ENCODE measurements at regions not wholly inside any gene's neighbourhood (a gene's known extent, or its start where the extent isn't known, plus 50 kb on each side); places are given as distances from the start of the nearest gene placed in this dataset.
"Not testable (repeated sequence)": the region's sequence is repeated elsewhere in the genome, so short reads cannot be mapped to it uniquely, and the experiment has no call there.

- FAIRE-seq = no peak
- no peak for DNase-seq (ENCODE audit: insufficient read length, low spot score)
- no peak for TF ChIP-seq CTCF (IDR thresholded peaks at IDR 0.05; ENCODE audit: insufficient read depth, missing control alignments)
Observed at GRCh38 chr4:123025398-123025797, 103.0 kb upstream of the NUDT6 start.

GRCh38 chr4:123026015-123026414 lies 103.6 kb upstream of the NUDT6 start:
- not testable (repeated sequence) for FAIRE-seq; DNase-seq (ENCODE audit: insufficient read length, low spot score)

- no peak for TF ChIP-seq CTCF (IDR thresholded peaks at IDR 0.05; ENCODE audit: insufficient read depth, missing control alignments)
- FAIRE-seq (no peak), DNase-seq (ENCODE audit: insufficient read length, low spot score) (no peak)
Observed at GRCh38 chr4:123031664-123032063, 109.3 kb upstream of the NUDT6 start.

GRCh38 chr4:123034023-123034422 lies 111.6 kb upstream of the NUDT6 start:
- FAIRE-seq = no peak
- no peak for TF ChIP-seq CTCF (IDR thresholded peaks at IDR 0.05; ENCODE audit: insufficient read depth, missing control alignments)
- no peak for DNase-seq (ENCODE audit: insufficient read length, low spot score)

GRCh38 chr4:123035239-123035638 lies 112.8 kb upstream of the NUDT6 start:
- FAIRE-seq = peak; percentile 11
- DNase-seq (ENCODE audit: insufficient read length, low spot score) = no peak
- TF ChIP-seq CTCF (IDR thresholded peaks at IDR 0.05; ENCODE audit: insufficient read depth, missing control alignments) = no peak

GRCh38 chr4:123037804-123038203 lies 115.4 kb upstream of the NUDT6 start:
- no peak for DNase-seq (ENCODE audit: insufficient read length, low spot score)
- TF ChIP-seq CTCF (IDR thresholded peaks at IDR 0.05; ENCODE audit: insufficient read depth, missing control alignments) = no peak
- FAIRE-seq = no peak

GRCh38 chr4:123042095-123042494 lies 119.7 kb upstream of the NUDT6 start:
- TF ChIP-seq CTCF (IDR thresholded peaks at IDR 0.05; ENCODE audit: insufficient read depth, missing control alignments) = no peak
- FAIRE-seq (no peak), DNase-seq (ENCODE audit: insufficient read length, low spot score) (no peak)

GRCh38 chr4:123043013-123043412 lies 120.6 kb upstream of the NUDT6 start:
- FAIRE-seq = no peak
- no peak for TF ChIP-seq CTCF (IDR thresholded peaks at IDR 0.05; ENCODE audit: insufficient read depth, missing control alignments)
- no peak for DNase-seq (ENCODE audit: insufficient read length, low spot score)
